ENCODE measurements at regions not wholly inside any gene's neighbourhood (a gene's known extent, or its start where the extent isn't known, plus 50 kb on each side); places are given as distances from the start of the nearest gene placed in this dataset.

DNA sequence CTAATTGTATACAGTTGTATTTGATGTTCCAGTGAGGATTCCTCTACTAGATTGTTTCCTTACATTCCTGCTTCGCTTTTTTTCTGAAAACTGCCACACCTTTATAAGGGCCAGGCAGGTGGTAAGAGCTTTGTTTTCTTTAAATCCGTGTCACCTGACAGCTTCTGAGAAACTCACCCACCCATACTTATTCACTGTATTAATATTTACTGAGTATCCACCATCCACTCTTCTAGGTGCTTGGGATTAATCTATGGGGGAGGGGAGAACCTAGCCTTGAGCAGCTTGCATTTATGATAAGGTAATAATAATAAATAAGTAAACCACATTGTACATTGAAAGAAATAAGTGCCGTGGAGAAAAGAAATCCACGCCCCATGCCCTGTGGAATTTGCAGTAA lies 174.7 kb upstream of the AGAP1 start:
- H3K9ac ChIP-seq (ENCODE audit: insufficient read depth, low read length), result no peak overlapping the region
- H2AFZ ChIP-seq (ENCODE audit: low read length), result no peak overlapping the region
- H3K4me3 ChIP-seq (replicated peaks in 1 of 4; ENCODE audit: control extremely low read depth in 1 of 4, insufficient read depth in 1 of 4, low read depth in 3 of 4, low read length in 4 of 4), result no peak overlapping the region
- no peaks in the 10 kb centered on the region for H3K79me2 ChIP-seq (ENCODE audit: control insufficient read depth, insufficient read depth, low read length)
- no peaks in the 10 kb centered on the region for H3K36me3 ChIP-seq (ENCODE audit: control insufficient read depth, insufficient read depth, low read length)
- TF ChIP-seq, protein P1, sequence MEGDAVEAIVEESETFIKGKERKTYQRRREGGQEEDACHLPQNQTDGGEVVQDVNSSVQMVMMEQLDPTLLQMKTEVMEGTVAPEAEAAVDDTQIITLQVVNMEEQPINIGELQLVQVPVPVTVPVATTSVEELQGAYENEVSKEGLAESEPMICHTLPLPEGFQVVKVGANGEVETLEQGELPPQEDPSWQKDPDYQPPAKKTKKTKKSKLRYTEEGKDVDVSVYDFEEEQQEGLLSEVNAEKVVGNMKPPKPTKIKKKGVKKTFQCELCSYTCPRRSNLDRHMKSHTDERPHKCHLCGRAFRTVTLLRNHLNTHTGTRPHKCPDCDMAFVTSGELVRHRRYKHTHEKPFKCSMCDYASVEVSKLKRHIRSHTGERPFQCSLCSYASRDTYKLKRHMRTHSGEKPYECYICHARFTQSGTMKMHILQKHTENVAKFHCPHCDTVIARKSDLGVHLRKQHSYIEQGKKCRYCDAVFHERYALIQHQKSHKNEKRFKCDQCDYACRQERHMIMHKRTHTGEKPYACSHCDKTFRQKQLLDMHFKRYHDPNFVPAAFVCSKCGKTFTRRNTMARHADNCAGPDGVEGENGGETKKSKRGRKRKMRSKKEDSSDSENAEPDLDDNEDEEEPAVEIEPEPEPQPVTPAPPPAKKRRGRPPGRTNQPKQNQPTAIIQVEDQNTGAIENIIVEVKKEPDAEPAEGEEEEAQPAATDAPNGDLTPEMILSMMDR (conservative IDR thresholded peaks at IDR 0.05 in 1 of 2, IDR thresholded peaks at IDR 0.05 in 1 of 2; ENCODE audit: low read depth in 1 of 2, low read length in 2 of 2), result no peak
- no peak for TF ChIP-seq EZH2 (IDR thresholded peaks at IDR 0.05; ENCODE audit: low read length, missing control alignments)
- no peak for DNase-seq (ENCODE audit: low read depth in 2 of 2)
- H3K4me2 ChIP-seq (ENCODE audit: extremely low read depth, insufficient read depth, low read length), result no peak overlapping the region
- H4K20me1 ChIP-seq (ENCODE audit: control insufficient read depth, extremely low read depth, insufficient read depth, low read length), result no peaks in the 10 kb centered on the region
- H3K9me3 ChIP-seq (ENCODE audit: control insufficient read depth, insufficient read depth, low read depth, low read length), result no peaks in the 10 kb centered on the region
- H3K27ac ChIP-seq (ENCODE audit: insufficient read depth, low read length), result no peak overlapping the region
- no peaks in the 10 kb centered on the region for H3K27me3 ChIP-seq (ENCODE audit: control insufficient read depth, insufficient read depth, low read length)
- no peaks in the 10 kb centered on the region for H3K4me1 ChIP-seq (ENCODE audit: control insufficient read depth, extremely low read depth, insufficient read depth, low read length)

DNA sequence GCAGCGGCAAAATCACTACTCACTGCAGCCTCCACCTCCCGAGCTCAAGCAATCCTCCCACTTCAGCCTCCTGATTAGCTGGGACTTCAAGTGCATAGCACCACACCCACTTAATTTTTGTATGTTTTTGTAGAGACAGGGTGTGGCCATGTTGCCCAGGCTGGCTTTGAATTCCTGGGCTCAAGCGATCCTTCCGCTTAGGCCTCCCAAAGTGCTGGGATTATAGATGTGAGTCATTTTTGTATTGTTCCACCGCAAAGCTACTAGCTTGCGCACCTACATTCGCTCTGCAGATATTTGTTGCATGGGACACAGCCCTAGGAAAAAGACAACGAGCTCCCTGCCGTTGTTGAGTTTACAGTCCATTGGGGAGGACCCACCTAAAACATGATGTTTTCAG lies 173.5 kb upstream of the AGAP1 start:
- Histone ChIP-seq H3K27me3 (ENCODE audit: control insufficient read depth, insufficient read depth, low read length) (no peaks in the 10 kb centered on the region), H3K4me2 (ENCODE audit: extremely low read depth, insufficient read depth, low read length) (no peak overlapping the region), H2AFZ (ENCODE audit: low read length) (no peak overlapping the region), H3K4me1 (ENCODE audit: control insufficient read depth, extremely low read depth, insufficient read depth, low read length) (no peaks in the 10 kb centered on the region), H3K36me3 (ENCODE audit: control insufficient read depth, insufficient read depth, low read length) (no peaks in the 10 kb centered on the region), H3K79me2 (ENCODE audit: control insufficient read depth, insufficient read depth, low read length) (no peaks in the 10 kb centered on the region), H3K9ac (ENCODE audit: insufficient read depth, low read length) (no peak overlapping the region), H3K27ac (ENCODE audit: insufficient read depth, low read length) (no peak overlapping the region), H3K4me3 (replicated peaks in 1 of 4; ENCODE audit: control extremely low read depth in 1 of 4, insufficient read depth in 1 of 4, low read depth in 3 of 4, low read length in 4 of 4) (no peak overlapping the region), H3K9me3 (ENCODE audit: control insufficient read depth, insufficient read depth, low read depth, low read length) (no peaks in the 10 kb centered on the region), H4K20me1 (ENCODE audit: control insufficient read depth, extremely low read depth, insufficient read depth, low read length) (no peaks in the 10 kb centered on the region)
- DNase-seq (ENCODE audit: low read depth in 2 of 2), result no peak
- TF ChIP-seq, protein P1 (conservative IDR thresholded peaks at IDR 0.05 in 1 of 2, IDR thresholded peaks at IDR 0.05 in 1 of 2; ENCODE audit: low read depth in 1 of 2, low read length in 2 of 2), result no peak
- no peak for TF ChIP-seq EZH2 (IDR thresholded peaks at IDR 0.05; ENCODE audit: low read length, missing control alignments)

DNA sequence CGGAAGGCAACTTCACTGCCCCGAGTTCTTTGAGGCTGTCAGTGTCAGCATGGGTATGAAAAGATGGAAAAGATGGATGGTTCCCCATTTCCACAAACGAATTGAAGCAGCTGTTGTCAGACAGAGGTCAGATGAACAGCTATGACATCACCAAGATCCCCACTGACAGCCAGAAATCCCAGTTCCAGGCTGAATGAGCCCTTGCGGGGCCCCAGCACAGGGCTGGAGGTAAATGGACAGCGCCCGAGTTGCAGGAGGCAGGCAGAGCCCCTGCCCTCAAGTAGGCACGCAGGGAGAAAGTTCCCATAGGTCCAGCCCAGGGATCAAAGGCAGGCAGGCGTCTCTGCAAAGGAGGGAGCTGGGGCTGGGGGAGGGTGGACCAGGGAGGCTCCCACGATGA lies 169.5 kb upstream of the AGAP1 start:
- H4K20me1 ChIP-seq (ENCODE audit: control insufficient read depth, extremely low read depth, insufficient read depth, low read length), result no peaks in the 10 kb centered on the region
- no peaks in the 10 kb centered on the region for H3K4me1 ChIP-seq (ENCODE audit: control insufficient read depth, extremely low read depth, insufficient read depth, low read length)
- peak in 1 of 2 donors; percentile 24 for DNase-seq (ENCODE audit: low read depth in 2 of 2)
- H3K9me3 ChIP-seq (ENCODE audit: control insufficient read depth, insufficient read depth, low read depth, low read length), result no peaks in the 10 kb centered on the region
- no peak overlapping the region for H3K9ac ChIP-seq (ENCODE audit: insufficient read depth, low read length)
- H3K4me3 ChIP-seq (replicated peaks in 1 of 4; ENCODE audit: control extremely low read depth in 1 of 4, insufficient read depth in 1 of 4, low read depth in 3 of 4, low read length in 4 of 4), result no peak overlapping the region
- no peak overlapping the region for H2AFZ ChIP-seq (ENCODE audit: low read length)
- no peak overlapping the region for H3K27ac ChIP-seq (ENCODE audit: insufficient read depth, low read length)
- no peak overlapping the region for H3K4me2 ChIP-seq (ENCODE audit: extremely low read depth, insufficient read depth, low read length)
- no peaks in the 10 kb centered on the region for H3K36me3 ChIP-seq (ENCODE audit: control insufficient read depth, insufficient read depth, low read length)
- TF ChIP-seq EZH2 (IDR thresholded peaks at IDR 0.05; ENCODE audit: low read length, missing control alignments), result no peak
- TF ChIP-seq, protein P1 (conservative IDR thresholded peaks at IDR 0.05 in 1 of 2, IDR thresholded peaks at IDR 0.05 in 1 of 2; ENCODE audit: low read depth in 1 of 2, low read length in 2 of 2), result no peak
- H3K79me2 ChIP-seq (ENCODE audit: control insufficient read depth, insufficient read depth, low read length), result no peaks in the 10 kb centered on the region
- no peaks in the 10 kb centered on the region for H3K27me3 ChIP-seq (ENCODE audit: control insufficient read depth, insufficient read depth, low read length)

All from fibroblast of lung (primary cell).